ENCODE measurements at regions not wholly inside any gene's neighbourhood (a gene's known extent, or its start where the extent isn't known, plus 50 kb on each side); places are given as distances from the start of the nearest gene placed in this dataset.
"Not testable (repeated sequence)": the region's sequence is repeated elsewhere in the genome, so short reads cannot be mapped to it uniquely, and the experiment has no call there.

- DNase-seq: peak; percentile 86
Observed at GRCh38 chr6:90369024-90369519, 72.4 kb upstream of the BACH2 start.

GRCh38 chr6:90368601-90369000 is 72.0 kb upstream of the BACH2 start:
- no peak for DNase-seq

- DNase-seq: no peak
Observed at GRCh38 chr6:90368001-90368400, 71.4 kb upstream of the BACH2 start.

GRCh38 chr6:90365565-90366219 is 69.0 kb upstream of the BACH2 start:
- no peak for DNase-seq

GRCh38 chr6:90365002-90365401 is 68.4 kb upstream of the BACH2 start:
- DNase-seq: no peak

GRCh38 chr6:90364286-90364685 is 67.6 kb upstream of the BACH2 start:
- no peak for DNase-seq

GRCh38 chr6:90362318-90362717 is 65.7 kb upstream of the BACH2 start:
- DNase-seq: no peak

- no peak for DNase-seq
Observed at GRCh38 chr6:90361174-90361573, 64.5 kb upstream of the BACH2 start.

- DNase-seq: not testable (repeated sequence)
Observed at GRCh38 chr6:90358036-90358770, 61.6 kb upstream of the BACH2 start.

- no peak for DNase-seq
Observed at GRCh38 chr6:90356012-90356421, 59.4 kb upstream of the BACH2 start.

- DNase-seq: no peak
Observed at GRCh38 chr6:90354961-90355360, 58.3 kb upstream of the BACH2 start.

GRCh38 chr6:90351696-90352095 is 55.1 kb upstream of the BACH2 start:
- DNase-seq: no peak

GRCh38 chr6:90350689-90351554 is 54.3 kb upstream of the BACH2 start:
- peak; percentile 19 for DNase-seq

- no peak for DNase-seq
Observed at GRCh38 chr6:90347411-90347851, 50.8 kb upstream of the BACH2 start.

GRCh38 chr6:90346729-90347128 is 50.1 kb upstream of the BACH2 start:
- DNase-seq: no peak

All from RPMI8226 (cell line).